ENCODE measurements at regions not wholly inside any gene's neighbourhood (a gene's known extent, or its start where the extent isn't known, plus 50 kb on each side); places are given as distances from the start of the nearest gene placed in this dataset.

DNA sequence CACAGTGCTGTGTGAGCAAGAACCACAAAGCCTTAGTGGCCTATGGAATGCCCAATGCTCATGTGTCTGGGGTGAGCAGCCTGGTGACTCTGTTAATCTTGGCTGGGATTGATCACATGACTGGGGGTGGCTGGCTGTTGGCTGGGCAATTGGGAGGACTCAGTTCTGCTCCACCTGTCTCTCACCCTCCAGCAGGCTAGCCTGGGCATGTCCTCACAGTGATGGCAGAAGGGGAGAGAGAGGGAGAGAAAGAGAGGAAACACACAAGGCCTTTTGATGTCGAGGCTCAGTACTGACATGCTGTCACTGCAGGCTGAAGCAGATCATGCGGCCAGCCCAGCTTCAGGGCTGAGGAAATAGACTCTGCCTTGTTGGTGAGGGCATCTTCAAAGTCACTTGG, 136.8 kb downstream of the TBX5 start:
- Histone ChIP-seq H3K18ac (ENCODE audit: insufficient read length, low read depth, low read length) (peak overlapping the region; percentile 32), H3K27ac (ENCODE audit: insufficient read length, low read depth, low read length) (no peak overlapping the region), H2AK5ac (ENCODE audit: insufficient read length, low read length) (no peak overlapping the region), H4K5ac (ENCODE audit: insufficient read length, low read depth, low read length) (no peak overlapping the region), H3T11ph (ENCODE audit: low read length) (no peak overlapping the region), H4K8ac (replicated peaks; ENCODE audit: insufficient read length, low read depth, low read length) (no peak overlapping the region), H3K56ac (ENCODE audit: insufficient read length, low read depth, low read length) (no peak overlapping the region), H3K4ac (ENCODE audit: low read depth, low read length) (no peak overlapping the region), H3K23ac (ENCODE audit: insufficient read length, low read depth, low read length) (no peak overlapping the region), H2BK5ac (ENCODE audit: insufficient read length, low read length) (no peak overlapping the region), H3K14ac (ENCODE audit: insufficient read depth, low read length) (no peak overlapping the region), H4K20me1 (ENCODE audit: control insufficient read depth, insufficient read depth, insufficient read length) (no peaks in the 10 kb centered on the region), H2AFZ (ENCODE audit: low read length) (no peak overlapping the region), H2BK12ac (ENCODE audit: insufficient read length, low read depth, low read length) (no peak overlapping the region), H3K27me3 (ENCODE audit: insufficient read depth, low read length) (no peaks in the 10 kb centered on the region), H3K9me3 (ENCODE audit: control insufficient read depth, low read depth, low read length) (no peaks in the 10 kb centered on the region), H3K9ac (ENCODE audit: extremely low read depth, insufficient read length, low read length) (no peak overlapping the region), H3K23me2 (ENCODE audit: insufficient read length, low read depth, low read length, poor library complexity, severe bottlenecking) (no peaks in the 10 kb centered on the region), H4K91ac (ENCODE audit: insufficient read length, low read depth, low read length) (no peak overlapping the region), H3K4me1 (ENCODE audit: insufficient read depth, low read length) (peaks cover 10% of the 10 kb centered on the region; the same call in 1 of the 2 replicates), H2BK20ac (ENCODE audit: low read depth, low read length, poor library complexity, severe bottlenecking) (no peak overlapping the region), H2BK120ac (ENCODE audit: low read depth, low read length, poor library complexity, severe bottlenecking) (no peak overlapping the region), H3K79me1 (ENCODE audit: insufficient read depth, low read depth, low read length, poor library complexity, severe bottlenecking) (no peaks in the 10 kb centered on the region), H3K79me2 (ENCODE audit: insufficient read depth, low read length) (no peaks in the 10 kb centered on the region), H2BK15ac (ENCODE audit: low read depth, low read length) (no peak overlapping the region), H3K4me2 (ENCODE audit: insufficient read depth, insufficient read length, low read length) (no peak overlapping the region)
- TF ChIP-seq, protein P1, sequence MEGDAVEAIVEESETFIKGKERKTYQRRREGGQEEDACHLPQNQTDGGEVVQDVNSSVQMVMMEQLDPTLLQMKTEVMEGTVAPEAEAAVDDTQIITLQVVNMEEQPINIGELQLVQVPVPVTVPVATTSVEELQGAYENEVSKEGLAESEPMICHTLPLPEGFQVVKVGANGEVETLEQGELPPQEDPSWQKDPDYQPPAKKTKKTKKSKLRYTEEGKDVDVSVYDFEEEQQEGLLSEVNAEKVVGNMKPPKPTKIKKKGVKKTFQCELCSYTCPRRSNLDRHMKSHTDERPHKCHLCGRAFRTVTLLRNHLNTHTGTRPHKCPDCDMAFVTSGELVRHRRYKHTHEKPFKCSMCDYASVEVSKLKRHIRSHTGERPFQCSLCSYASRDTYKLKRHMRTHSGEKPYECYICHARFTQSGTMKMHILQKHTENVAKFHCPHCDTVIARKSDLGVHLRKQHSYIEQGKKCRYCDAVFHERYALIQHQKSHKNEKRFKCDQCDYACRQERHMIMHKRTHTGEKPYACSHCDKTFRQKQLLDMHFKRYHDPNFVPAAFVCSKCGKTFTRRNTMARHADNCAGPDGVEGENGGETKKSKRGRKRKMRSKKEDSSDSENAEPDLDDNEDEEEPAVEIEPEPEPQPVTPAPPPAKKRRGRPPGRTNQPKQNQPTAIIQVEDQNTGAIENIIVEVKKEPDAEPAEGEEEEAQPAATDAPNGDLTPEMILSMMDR (conservative IDR thresholded peaks at IDR 0.05): no peak
- Mint-ChIP-seq H3K4me1 (peaks cover 43 to 45% of the 10 kb centered on the region in 2 experiments), H3K4me3 (no peak overlapping the region), H3K9me3 (no peaks in the 10 kb centered on the region), H3K27ac (no peak overlapping the region; a peak in 2 of 7 replicates), H3K36me3 (ENCODE audit: insufficient read depth in 1 of 3, low read depth in 3 of 3) (no peaks in the 10 kb centered on the region), H3K27me3 (ENCODE audit: low read depth) (peaks cover 5% of the 10 kb centered on the region)
- WGBS (ENCODE audit: extremely low coverage, insufficient read length, low lambda C conversion rate): no CpG with 5 or more reads among the region's 2 CpGs
- DNase-seq: no peak
